ENCODE measurements at regions not wholly inside any gene's neighbourhood (a gene's known extent, or its start where the extent isn't known, plus 50 kb on each side); places are given as distances from the start of the nearest gene placed in this dataset.
A peak's percentile ranks its signal among the peaks of the same experiment; 100 is the strongest.

DNA sequence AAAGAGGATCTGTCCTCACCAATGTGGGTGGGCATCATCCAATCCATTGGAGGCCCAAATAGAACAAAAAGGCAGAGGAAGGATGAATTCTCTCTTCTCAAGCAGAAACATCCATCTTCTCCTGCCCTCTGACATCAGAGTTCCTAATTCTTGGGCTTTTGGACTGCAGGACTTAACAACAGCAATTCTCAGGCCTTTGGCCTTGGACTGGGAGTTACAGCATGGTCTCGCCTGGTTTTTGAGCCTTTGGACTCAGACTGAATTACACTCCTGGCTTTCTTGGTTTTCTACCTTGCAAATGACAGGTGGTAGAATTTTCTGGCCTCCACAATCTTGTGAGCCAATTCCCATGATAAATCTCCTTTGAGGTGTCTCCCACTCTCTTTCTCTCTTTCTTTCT, 60.5 kb upstream of the CD180 start:
- Histone ChIP-seq H3K14ac (ENCODE audit: low read length) (no peak overlapping the region), H3K4me2 (ENCODE audit: insufficient read depth, low read length, poor library complexity, severe bottlenecking) (no peak overlapping the region), H3K27me3 (ENCODE audit: control insufficient read depth in 3 of 3, insufficient read depth in 3 of 3, low read depth in 1 of 3, low read length in 3 of 3) (no peaks in the 10 kb centered on the region), H3K23ac (ENCODE audit: low read depth, low read length, poor library complexity) (no peak overlapping the region), H2BK15ac (ENCODE audit: low read length) (no peak overlapping the region), H2AK5ac (ENCODE audit: low read depth, low read length) (no peak overlapping the region), H2BK120ac (ENCODE audit: low read depth, low read length) (no peak overlapping the region), H4K8ac (ENCODE audit: low read depth, low read length) (no peak overlapping the region), H3K9ac (ENCODE audit: low read depth, low read length, poor library complexity) (no peak overlapping the region), H2BK5ac (ENCODE audit: low read length) (no peak overlapping the region), H3K4me1 (ENCODE audit: control insufficient read depth in 2 of 2, insufficient read depth in 1 of 2, low read depth in 1 of 2, low read length in 2 of 2) (peaks cover 0 to 1% of the 10 kb centered on the region in 2 donors), H3K4me3 (ENCODE audit: low read length in 2 of 2) (no peak overlapping the region), H3K9me3 (replicated peaks in 1 of 2; ENCODE audit: control insufficient read depth in 2 of 2, insufficient read depth in 1 of 2, low read depth in 1 of 2, low read length in 2 of 2) (peaks cover 0 to 4% of the 10 kb centered on the region in 2 donors), H3K36me3 (replicated peaks in 1 of 2; ENCODE audit: control insufficient read depth in 2 of 2, insufficient read depth in 2 of 2, low read length in 2 of 2) (no peaks in the 10 kb centered on the region), H2BK12ac (ENCODE audit: low read length) (no peak overlapping the region), H3K4ac (ENCODE audit: low read length) (no peak overlapping the region), H3K27ac (replicated peaks; ENCODE audit: low read length) (no peak overlapping the region), H4K91ac (ENCODE audit: low read depth, low read length, poor library complexity) (no peak overlapping the region), H3K18ac (ENCODE audit: low read length) (no peak overlapping the region), H2AFZ (ENCODE audit: low read length) (peak overlapping the region; percentile 20), H3K79me1 (ENCODE audit: low read depth, low read length) (no peaks in the 10 kb centered on the region)
- no CpG with 5 or more reads among the region's 1 CpG for WGBS, 2 donors (ENCODE audit: extremely low coverage in 2 of 2, insufficient read length in 2 of 2, insufficient replicate concordance in 1 of 2)
- DNase-seq (ENCODE audit: low spot score), result no peak

DNA sequence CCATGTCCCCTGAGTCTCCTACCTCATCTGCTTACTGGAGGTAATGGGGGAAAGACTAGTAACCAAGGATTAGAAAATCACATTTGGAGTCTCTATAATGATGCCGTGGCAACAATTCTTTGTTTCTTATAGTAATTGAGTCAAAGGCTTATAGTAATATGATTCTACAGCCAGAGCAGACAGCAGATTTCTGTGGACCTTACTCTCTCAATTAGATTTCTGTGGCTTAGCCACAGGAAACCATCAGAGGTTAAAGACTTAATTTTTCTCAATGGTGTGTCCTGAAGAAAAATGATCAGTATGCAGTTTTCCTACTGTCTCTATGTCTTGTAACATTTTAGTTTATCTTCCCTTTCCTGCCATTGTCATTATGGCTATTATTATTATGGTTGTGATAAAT, 59.3 kb upstream of the CD180 start:
- peaks cover 0 to 1% of the 10 kb centered on the region in 2 donors for H3K4me1 ChIP-seq (ENCODE audit: control insufficient read depth in 2 of 2, insufficient read depth in 1 of 2, low read depth in 1 of 2, low read length in 2 of 2)
- H2BK5ac ChIP-seq (ENCODE audit: low read length), result no peak overlapping the region
- H3K27me3 ChIP-seq (ENCODE audit: control insufficient read depth in 3 of 3, insufficient read depth in 3 of 3, low read depth in 1 of 3, low read length in 3 of 3), result no peaks in the 10 kb centered on the region
- no peak overlapping the region for H2AFZ ChIP-seq (ENCODE audit: low read length)
- H3K9ac ChIP-seq (ENCODE audit: low read depth, low read length, poor library complexity), result no peak overlapping the region
- H3K4ac ChIP-seq (ENCODE audit: low read length), result no peak overlapping the region
- no peak for DNase-seq (ENCODE audit: low spot score)
- no peak overlapping the region for H4K8ac ChIP-seq (ENCODE audit: low read depth, low read length)
- peaks cover 0 to 4% of the 10 kb centered on the region in 2 donors for H3K9me3 ChIP-seq (replicated peaks in 1 of 2; ENCODE audit: control insufficient read depth in 2 of 2, insufficient read depth in 1 of 2, low read depth in 1 of 2, low read length in 2 of 2)
- no peaks in the 10 kb centered on the region for H3K79me1 ChIP-seq (ENCODE audit: low read depth, low read length)
- H3K4me3 ChIP-seq (ENCODE audit: low read length in 2 of 2), result no peak overlapping the region
- no peak overlapping the region for H3K18ac ChIP-seq (ENCODE audit: low read length)
- no peaks in the 10 kb centered on the region for H3K36me3 ChIP-seq (replicated peaks in 1 of 2; ENCODE audit: control insufficient read depth in 2 of 2, insufficient read depth in 2 of 2, low read length in 2 of 2)
- H3K23ac ChIP-seq (ENCODE audit: low read depth, low read length, poor library complexity), result no peak overlapping the region
- WGBS, 2 donors (ENCODE audit: extremely low coverage in 2 of 2, insufficient read length in 2 of 2, insufficient replicate concordance in 1 of 2), result no CpG with 5 or more reads among the region's 1 CpG
- no peak overlapping the region for H4K91ac ChIP-seq (ENCODE audit: low read depth, low read length, poor library complexity)
- H2BK15ac ChIP-seq (ENCODE audit: low read length), result no peak overlapping the region
- no peak overlapping the region for H2AK5ac ChIP-seq (ENCODE audit: low read depth, low read length)
- H3K27ac ChIP-seq (replicated peaks; ENCODE audit: low read length), result no peak overlapping the region
- no peak overlapping the region for H2BK120ac ChIP-seq (ENCODE audit: low read depth, low read length)
- no peak overlapping the region for H2BK12ac ChIP-seq (ENCODE audit: low read length)
- no peak overlapping the region for H3K14ac ChIP-seq (ENCODE audit: low read length)
- no peak overlapping the region for H3K4me2 ChIP-seq (ENCODE audit: insufficient read depth, low read length, poor library complexity, severe bottlenecking)

DNA sequence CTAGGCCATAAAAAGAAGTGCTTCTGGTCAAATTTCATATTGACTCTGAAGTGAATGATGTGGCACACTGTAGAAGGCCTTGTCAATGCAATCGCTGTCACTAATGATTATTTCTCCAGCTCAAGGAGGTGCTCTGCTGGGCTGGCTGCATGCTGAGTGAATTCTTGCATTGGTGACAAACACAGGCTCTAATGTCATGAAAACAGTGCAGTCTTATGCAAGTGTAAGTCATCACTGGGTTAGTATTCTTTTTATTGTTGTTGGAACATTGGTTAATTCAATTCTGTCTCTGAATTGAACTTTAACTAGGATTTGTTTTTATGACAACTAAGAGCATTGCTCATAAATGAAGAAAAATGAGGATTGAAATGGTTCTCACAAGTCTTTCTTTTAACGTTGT, 57.3 kb upstream of the CD180 start:
- Histone ChIP-seq H3K4me1 (ENCODE audit: control insufficient read depth in 2 of 2, insufficient read depth in 1 of 2, low read depth in 1 of 2, low read length in 2 of 2) (peaks cover 0 to 1% of the 10 kb centered on the region in 2 donors), H2BK5ac (ENCODE audit: low read length) (no peak overlapping the region), H2AK5ac (ENCODE audit: low read depth, low read length) (no peak overlapping the region), H4K91ac (ENCODE audit: low read depth, low read length, poor library complexity) (no peak overlapping the region), H3K27ac (replicated peaks; ENCODE audit: low read length) (no peak overlapping the region), H3K27me3 (ENCODE audit: control insufficient read depth in 3 of 3, insufficient read depth in 3 of 3, low read depth in 1 of 3, low read length in 3 of 3) (no peaks in the 10 kb centered on the region), H3K79me1 (ENCODE audit: low read depth, low read length) (no peaks in the 10 kb centered on the region), H2AFZ (ENCODE audit: low read length) (no peak overlapping the region), H3K4ac (ENCODE audit: low read length) (no peak overlapping the region), H2BK12ac (ENCODE audit: low read length) (no peak overlapping the region), H3K23ac (ENCODE audit: low read depth, low read length, poor library complexity) (no peak overlapping the region), H2BK120ac (ENCODE audit: low read depth, low read length) (no peak overlapping the region), H4K8ac (ENCODE audit: low read depth, low read length) (no peak overlapping the region), H3K4me2 (ENCODE audit: insufficient read depth, low read length, poor library complexity, severe bottlenecking) (no peak overlapping the region), H3K36me3 (replicated peaks in 1 of 2; ENCODE audit: control insufficient read depth in 2 of 2, insufficient read depth in 2 of 2, low read length in 2 of 2) (no peaks in the 10 kb centered on the region), H3K9me3 (replicated peaks in 1 of 2; ENCODE audit: control insufficient read depth in 2 of 2, insufficient read depth in 1 of 2, low read depth in 1 of 2, low read length in 2 of 2) (peaks cover 0 to 4% of the 10 kb centered on the region in 2 donors), H3K4me3 (ENCODE audit: low read length in 2 of 2) (no peak overlapping the region), H3K18ac (ENCODE audit: low read length) (no peak overlapping the region), H3K14ac (ENCODE audit: low read length) (no peak overlapping the region), H2BK15ac (ENCODE audit: low read length) (no peak overlapping the region), H3K9ac (ENCODE audit: low read depth, low read length, poor library complexity) (no peak overlapping the region)
- no CpG with 5 or more reads among the region's 2 CpGs for WGBS, 2 donors (ENCODE audit: extremely low coverage in 2 of 2, insufficient read length in 2 of 2, insufficient replicate concordance in 1 of 2)
- DNase-seq (ENCODE audit: low spot score), result no peak

DNA sequence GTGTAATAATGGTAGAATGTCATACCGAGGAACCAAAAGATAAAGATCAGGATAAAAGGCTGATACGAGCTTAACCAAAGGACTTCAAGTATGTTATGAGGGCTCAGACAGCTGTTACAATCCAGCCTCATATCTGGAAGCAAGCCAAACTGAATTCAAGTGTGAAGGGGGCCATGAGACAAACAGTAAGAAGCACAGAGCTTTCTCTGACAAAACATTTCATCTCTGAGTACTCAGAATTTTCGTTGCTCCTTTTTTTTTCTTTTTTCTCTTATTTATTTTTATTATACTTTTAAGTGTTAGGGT, 52.9 kb upstream of the CD180 start:
- no peaks in the 10 kb centered on the region for H3K79me1 ChIP-seq (ENCODE audit: low read depth, low read length)
- H3K4me3 ChIP-seq (ENCODE audit: low read length in 2 of 2), result no peak overlapping the region
- no peak overlapping the region for H4K8ac ChIP-seq (ENCODE audit: low read depth, low read length)
- no peak overlapping the region for H2BK12ac ChIP-seq (ENCODE audit: low read length)
- no peak overlapping the region for H3K23ac ChIP-seq (ENCODE audit: low read depth, low read length, poor library complexity)
- H3K14ac ChIP-seq (ENCODE audit: low read length), result no peak overlapping the region
- H3K27ac ChIP-seq (replicated peaks; ENCODE audit: low read length), result no peak overlapping the region
- no peak overlapping the region for H2BK5ac ChIP-seq (ENCODE audit: low read length)
- H2BK120ac ChIP-seq (ENCODE audit: low read depth, low read length), result no peak overlapping the region
- DNase-seq (ENCODE audit: low spot score), result no peak
- no peaks in the 10 kb centered on the region for H3K36me3 ChIP-seq (replicated peaks in 1 of 2; ENCODE audit: control insufficient read depth in 2 of 2, insufficient read depth in 2 of 2, low read length in 2 of 2)
- peaks cover 0 to 4% of the 10 kb centered on the region in 2 donors for H3K9me3 ChIP-seq (replicated peaks in 1 of 2; ENCODE audit: control insufficient read depth in 2 of 2, insufficient read depth in 1 of 2, low read depth in 1 of 2, low read length in 2 of 2)
- no peak overlapping the region for H4K91ac ChIP-seq (ENCODE audit: low read depth, low read length, poor library complexity)
- WGBS, 2 donors (ENCODE audit: extremely low coverage in 2 of 2, insufficient read length in 2 of 2, insufficient replicate concordance in 1 of 2), result no CpG with 5 or more reads among the region's 3 CpGs
- no peak overlapping the region for H2BK15ac ChIP-seq (ENCODE audit: low read length)
- no peak overlapping the region for H3K4me2 ChIP-seq (ENCODE audit: insufficient read depth, low read length, poor library complexity, severe bottlenecking)
- no peak overlapping the region for H3K18ac ChIP-seq (ENCODE audit: low read length)
- peaks cover 1 to 8% of the 10 kb centered on the region in 2 donors for H3K4me1 ChIP-seq (ENCODE audit: control insufficient read depth in 2 of 2, insufficient read depth in 1 of 2, low read depth in 1 of 2, low read length in 2 of 2)
- no peak overlapping the region for H2AK5ac ChIP-seq (ENCODE audit: low read depth, low read length)
- H2AFZ ChIP-seq (ENCODE audit: low read length), result no peak overlapping the region
- no peaks in the 10 kb centered on the region for H3K27me3 ChIP-seq (ENCODE audit: control insufficient read depth in 3 of 3, insufficient read depth in 3 of 3, low read depth in 1 of 3, low read length in 3 of 3)
- no peak overlapping the region for H3K9ac ChIP-seq (ENCODE audit: low read depth, low read length, poor library complexity)
- H3K4ac ChIP-seq (ENCODE audit: low read length), result no peak overlapping the region
